LoVo (cell line): ENCODE measurements at regions not wholly inside any gene's neighbourhood (a gene's known extent, or its start where the extent isn't known, plus 50 kb on each side); places are given as distances from the start of the nearest gene placed in this dataset.

ENCODE experiments used
- DNase-seq: peaks from one replicate; pipeline ENCODE4 v3.0.0-alpha.2; 2016; ENCODE audit warnings: low spot score

DNA sequence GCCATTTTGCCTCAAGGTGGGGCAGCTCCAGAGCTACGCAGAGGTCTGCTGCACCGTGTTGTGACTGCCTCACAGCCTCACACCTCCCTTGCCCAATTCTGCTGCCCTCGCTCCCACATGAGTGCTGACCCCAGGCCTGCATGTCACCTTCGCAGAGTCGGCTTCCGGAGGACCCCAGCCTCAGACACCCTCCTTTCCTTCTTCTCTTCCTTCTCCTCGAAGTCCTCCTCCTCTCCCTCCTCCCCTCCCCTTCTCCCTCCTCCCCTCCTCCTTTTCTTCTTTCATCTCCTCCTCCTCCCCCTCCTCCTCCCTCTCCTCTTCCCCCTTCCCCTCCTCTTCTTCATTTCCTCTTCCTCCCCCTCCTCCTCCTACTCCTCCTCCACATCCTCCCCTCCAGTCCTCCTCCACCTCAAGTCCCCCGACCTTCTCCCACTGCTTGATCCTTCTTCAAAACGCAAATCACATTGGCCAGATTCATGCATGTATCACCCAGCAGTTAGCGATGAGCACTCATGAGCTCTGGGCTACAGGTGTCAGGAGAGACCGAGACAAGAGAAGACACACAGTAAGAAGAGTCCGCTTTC, 243.8 kb downstream of the RBFOX3 start:
- no peak for DNase-seq

DNA sequence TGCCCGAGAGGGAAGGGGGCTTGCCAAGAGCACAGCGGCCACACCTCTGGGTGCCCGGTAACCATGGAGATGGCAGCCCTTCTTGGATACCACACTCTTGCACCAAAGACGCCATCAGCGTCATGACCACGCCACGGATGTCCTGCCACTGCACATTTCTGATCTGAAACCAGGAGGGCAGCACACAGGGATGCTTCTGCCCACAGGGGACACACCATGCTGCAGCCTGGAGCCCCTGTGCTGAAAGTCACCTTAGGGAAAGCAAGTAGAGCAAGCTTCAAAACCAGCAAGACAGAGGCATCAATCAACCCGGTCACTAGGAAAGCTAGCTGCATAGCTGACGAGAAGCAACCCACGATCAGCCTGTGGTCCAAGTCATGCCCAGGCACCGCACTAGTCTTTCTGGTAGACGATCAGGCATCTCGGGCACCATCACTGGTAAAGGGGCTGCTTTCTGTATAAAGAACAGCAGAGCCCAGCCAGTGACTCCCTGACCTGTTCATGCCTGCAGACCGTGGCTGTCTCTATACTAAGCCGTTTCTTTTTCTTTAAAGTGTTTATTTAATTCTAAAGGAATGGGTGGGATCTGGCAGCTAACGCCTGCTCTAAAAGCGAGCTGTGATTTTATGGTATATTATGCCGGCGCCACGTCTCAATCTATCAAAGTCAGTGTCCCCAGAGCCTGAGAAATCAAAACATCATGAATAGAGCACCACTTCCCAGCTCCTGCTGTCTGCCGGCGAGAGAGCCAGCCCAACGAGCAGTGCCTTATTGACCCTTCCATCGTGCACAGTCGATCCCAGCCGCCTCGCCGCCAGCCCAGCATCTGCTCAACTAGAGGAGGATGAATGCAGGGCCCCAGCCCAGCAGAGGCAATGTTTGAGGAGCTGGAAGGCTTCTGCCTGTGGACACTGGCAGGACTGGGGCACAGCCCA, 244.7 kb downstream of the RBFOX3 start:
- DNase-seq: no peak

DNA sequence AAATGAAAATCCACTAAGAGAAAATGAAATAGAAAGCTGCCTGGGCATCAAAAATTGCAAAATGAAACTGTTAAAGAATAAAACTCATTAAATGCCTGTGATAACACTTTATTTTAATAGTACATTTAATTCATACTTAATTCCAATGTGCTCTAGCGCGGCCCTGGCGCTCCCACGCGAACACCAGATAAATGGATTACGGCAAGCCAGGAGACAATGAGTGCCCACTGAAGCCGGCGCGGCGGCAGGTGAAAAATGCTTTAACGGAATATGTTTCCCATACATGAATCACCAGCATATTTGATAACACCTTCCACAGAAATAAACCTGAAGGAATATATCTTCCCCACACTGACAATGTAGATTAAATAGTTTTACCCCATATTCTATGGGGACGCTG, 245.5 kb downstream of the RBFOX3 start:
- no peak for DNase-seq

DNA sequence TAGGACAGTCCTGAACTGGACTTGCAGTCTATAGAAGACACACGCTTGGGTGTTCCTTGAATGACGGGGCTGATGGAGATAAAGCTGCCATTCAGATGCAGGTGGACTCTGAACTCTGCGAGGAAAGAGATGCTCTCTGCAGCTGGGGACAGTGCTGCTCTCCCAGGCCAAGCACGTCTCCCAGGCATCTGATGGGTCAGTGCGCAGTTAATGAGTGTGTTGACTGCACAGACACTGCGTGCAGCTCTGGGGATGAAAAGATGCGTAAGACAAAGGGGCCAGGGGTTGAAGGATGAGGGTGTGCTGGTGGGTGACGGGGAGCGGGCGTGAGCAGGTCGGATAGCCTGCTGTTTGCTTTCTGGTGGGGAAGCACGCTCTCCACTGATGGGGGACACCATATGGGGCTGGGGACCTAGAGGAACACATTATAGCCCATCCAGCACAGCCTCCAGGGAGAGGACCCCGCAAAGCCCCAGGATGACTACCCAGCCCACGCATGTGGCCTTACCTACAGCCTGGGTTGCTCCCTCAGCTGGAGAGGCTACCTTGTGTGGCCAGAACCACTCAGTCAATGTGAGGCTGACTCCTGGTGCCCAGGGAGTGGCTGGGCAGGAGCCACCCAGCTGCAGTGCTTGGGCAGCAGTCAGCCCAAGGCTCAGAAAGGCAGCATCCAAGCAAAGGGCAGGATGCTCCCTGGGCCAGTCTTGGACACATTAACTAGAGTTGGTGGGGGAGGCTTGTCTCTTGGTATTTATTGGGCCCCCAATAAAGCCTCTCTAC, 246.3 kb downstream of the RBFOX3 start:
- DNase-seq: no peak

DNA sequence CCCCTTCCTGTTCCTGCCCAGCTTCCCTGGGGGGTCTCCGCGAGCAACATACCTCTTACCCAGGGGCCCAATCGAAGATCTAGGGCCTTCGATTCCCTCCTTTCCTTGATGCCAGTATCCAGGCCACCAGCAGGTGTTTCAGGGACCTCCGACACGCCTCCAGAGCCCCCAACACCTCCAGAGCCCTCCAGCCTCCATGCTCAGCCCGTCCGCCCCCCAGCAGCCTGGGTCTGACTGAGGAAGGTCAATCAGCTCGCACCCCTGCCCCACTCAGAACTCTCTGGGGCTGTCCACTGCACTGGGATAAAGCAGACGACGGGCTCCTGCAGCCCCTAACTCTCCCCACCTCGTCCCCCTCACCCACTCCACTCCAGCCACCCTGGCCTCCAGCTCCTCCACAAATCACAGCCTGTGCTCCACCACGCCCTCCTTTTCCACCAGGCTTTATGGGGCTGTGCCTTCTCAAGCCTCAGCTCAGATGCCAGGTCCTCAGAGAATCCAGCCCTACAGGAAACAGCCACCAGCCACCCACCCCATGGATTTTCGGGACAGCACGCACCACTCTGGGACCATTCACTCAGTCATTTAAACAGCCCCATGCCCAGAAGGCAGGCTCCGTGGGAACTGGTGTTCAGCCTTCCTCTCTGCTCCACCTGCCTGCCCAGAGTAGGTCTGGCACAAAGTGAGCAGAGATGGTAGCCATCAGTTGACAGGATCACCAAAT, 247.1 kb downstream of the RBFOX3 start:
- DNase-seq: no peak

DNA sequence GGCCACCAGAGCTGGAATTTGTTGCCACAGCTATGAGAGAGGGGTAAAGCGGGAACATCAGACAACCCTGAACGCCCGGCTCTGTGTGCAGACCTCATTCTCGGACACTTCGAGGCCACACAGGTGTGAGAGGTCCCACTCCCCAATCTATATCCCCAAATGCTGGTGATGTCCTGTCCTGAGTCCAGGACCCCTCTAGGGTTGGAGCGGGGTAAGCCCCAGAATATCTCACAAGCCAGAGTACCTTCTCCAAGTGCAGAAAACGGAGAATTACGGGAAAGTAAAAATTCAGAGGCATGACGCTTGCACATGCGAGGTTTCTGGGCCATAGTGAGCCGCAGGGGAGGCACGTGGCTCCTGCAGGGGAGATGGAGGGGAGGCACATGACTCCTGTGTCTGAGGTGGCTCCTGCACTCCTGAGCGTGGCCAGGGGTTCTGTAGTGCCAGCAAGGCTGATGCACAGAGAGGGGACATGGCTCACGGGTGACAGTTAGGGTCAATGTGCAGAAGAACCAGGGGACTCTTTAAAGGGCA, 248.0 kb downstream of the RBFOX3 start:
- no peak for DNase-seq

DNA sequence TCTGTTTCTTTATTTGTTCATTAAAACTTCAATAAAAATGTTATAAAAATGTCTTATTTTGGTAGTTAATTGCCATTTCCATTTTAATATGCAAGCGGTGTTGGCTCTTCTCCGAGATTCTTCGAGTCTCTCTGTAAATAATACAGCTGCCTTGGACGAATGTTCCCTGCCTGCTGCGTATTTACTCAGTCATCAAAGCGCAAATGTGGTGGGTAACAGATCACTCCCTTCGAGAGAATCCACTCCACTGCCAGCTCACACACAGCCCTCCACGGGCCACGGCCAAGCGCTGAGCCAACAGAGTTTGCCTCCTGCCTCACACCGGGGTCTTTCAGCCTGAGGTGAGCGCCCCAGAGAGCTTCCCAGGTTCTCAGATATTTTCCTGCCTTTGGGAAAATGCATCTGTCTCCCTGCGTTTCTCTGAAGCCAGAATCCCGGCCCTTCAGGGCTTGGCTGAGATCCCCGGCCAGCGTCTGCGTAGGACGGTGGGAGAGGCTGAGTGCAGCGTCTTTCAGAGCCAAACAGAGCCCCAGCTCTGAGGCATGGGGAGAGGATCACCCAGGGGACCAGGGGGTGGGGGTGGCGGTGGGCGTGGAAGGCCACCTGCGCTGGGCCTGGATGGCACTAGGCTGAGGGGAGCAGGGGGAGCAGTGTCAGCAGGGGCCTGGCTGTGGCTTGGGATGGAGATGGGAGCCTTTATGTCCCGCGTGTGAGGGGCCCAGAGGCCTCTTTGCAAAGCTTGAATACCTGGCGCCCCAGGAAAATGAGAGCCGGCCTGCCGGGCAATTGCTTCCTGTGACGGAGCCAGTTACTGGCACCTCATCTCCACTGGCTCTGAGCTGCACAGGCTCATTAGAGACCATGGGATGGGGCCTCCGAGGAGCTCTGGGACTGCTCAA, 248.7 kb downstream of the RBFOX3 start:
- DNase-seq: no peak

DNA sequence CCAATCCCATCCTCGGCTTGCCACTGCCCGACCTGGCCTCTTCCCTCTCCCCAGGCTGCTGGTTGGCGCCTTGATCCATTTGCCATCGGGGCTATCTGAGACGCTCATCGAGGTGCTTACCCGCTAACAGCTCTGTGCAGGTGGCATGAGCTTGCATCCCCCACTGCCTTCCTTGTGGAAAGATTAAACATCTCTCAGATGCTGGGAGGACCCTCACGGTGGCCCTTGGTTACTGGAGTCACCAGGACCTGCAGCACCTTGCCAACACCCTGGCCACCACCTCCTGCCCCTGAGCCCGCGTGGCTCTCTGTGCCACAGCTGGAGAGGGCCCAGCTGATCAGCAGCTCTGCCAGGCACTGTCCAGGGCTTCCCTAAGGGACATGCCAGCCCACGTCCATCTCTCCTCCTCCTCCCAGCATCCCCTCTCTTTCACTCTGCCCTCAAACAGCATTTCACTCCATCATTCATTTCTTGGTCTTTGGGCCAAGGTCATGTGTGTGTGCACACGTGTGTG, 249.6 kb downstream of the RBFOX3 start:
- no peak for DNase-seq

DNA sequence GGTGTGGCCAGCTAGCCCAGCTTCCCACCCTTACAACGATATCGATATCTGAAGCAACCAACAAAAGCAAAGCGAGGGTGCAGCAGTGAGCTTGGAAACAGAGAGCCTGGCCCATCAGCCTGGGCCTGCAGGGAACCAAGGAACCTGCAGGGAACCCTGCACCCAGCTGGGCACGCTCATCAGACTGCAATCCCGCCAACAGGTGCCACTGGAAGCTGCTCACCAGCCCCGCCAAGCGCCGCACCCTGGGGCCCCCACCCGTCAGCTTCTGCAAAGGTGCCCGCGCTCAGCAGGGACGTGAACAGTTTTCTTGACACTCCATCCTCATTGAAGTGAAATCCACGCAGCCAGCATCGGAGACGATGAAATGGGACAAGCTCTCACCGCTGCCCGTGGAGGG, 250.7 kb downstream of the RBFOX3 start:
- DNase-seq: no peak

DNA sequence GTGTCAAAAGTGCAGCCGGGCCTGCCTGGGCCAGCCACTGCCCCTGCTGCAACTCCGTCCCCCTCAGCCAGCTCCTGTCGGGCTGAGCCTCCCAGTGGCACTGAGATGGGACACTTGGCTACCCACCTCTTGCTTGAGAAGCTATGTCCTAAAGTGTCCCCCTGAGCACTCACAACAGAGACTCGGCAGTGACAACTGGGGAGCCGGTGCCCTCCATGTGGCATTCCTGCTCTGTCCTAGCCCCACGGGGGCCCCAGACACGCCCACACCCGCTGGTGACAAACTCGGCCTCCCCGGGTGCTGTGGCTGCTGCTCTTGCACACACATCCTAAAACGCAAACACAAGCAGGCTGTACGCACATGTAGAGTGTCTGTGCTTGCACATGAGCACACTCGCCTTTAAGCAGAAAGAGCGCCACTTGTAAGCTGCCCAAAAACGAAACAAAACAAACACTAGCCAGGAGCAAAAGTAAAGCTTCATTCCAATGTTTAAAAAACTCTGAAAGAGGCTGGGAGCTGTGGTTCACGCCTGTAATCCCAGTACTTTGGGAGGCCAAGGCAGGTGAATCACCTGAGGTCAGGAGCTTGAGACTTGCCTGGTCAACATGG, 253.9 kb downstream of the RBFOX3 start:
- no peak for DNase-seq

DNA sequence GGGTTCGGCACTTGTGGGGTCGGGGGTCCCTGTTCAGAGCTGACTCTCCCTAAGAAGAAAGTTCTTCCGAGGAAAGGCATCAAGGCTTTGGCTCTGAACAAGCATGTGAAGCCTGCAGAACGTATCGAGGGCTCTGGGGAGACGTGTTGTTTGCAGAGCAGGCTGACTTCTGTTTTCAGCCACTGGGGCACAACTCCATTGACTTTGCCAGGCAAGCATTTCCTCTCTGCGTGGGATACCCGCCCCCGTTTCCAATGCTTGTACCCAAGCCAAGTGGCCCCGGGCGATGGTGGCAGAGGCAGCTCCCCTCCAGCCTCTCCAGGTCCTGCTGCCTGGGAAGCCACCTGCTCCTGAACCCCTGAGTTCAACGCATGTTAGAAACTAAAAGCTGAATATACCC, 255.7 kb downstream of the RBFOX3 start:
- no peak for DNase-seq

DNA sequence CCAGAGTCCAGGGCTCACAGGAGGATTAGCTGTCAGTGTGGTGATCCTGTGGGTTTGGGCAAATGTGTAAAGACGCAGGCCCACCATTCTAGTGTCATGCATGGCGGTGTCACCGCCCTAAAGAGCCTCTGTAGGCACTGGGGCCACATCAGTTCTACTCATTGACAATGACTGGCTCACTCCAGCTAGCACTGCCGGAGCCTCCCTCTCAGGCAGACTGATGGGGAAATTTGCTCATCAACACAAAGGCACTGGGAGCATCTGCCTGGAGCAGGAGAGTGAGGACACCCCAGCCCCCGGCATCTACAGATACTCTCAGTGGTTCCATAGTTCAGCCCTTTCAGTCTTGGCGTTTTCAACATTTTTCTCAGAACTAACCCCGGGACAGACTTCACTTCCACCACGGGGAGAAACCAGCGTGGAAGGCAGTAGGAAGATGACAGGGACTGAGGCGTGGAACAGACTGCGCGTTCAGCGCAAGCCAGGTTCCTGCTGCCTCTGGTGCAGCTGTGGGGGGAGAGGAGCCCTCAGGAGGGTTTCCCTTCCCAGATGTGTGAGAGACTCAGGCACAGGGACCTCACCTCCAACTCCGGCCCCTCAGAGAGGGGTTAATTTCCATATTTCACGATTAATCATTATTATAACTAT, 256.6 kb downstream of the RBFOX3 start:
- no peak for DNase-seq

DNA sequence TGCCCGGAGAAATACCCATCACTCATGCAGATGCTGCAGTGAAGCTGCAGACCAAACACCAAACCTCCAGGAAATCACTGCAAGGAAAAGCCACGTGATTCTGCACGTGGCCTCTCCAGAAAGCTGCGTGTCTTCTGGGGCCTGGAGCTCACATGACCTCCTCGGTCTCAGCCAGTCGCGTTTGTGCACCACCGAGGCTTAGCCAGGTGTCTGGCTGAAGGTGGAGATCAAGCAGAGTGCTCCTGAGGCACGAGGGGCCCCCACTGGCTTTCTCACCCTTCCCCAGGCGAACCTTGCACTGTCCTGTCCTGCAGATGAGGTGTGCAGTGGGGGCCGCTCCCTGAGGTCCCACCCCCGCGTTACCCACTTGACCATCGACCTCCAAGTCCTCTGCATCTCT, 257.3 kb downstream of the RBFOX3 start:
- no peak for DNase-seq

DNA sequence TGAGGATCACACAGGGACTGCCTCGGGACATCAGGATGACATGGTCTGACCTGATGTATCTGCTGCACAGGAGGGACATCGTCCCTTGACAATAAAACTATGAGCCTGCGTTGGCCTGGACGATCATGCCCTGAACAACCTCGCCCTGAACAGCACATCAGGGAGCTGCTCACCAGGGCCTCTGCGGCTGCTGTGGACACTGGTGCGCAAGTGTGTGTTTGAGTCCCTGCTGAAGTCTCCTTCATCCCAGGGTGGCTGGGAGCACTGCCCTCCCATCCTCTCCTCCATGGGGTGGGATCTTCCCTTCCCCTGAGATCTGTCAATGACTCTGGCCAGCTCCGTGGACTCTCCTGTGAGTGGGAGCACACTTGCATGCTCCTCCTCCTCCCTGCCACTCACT, 257.8 kb downstream of the RBFOX3 start:
- no peak for DNase-seq

DNA sequence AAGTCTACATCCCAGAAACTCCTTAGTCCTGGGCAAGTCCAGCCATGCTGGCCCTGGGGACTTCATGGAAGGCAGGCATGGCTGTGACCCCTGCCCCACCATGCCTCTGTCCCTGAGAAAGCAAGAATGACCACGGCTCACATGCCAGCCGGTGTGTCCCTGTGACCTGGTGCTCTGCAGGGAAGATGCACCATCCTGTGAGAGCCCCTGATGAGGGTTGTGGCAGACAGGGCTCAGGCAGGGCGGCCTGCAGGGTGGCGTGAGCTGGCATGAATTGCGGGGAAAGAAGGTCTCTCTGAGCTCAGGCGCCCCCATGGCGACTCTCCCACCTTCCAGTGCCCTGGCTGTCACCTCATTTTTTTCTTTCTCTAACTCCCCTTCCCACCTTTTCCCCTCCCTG, 260.3 kb downstream of the RBFOX3 start:
- DNase-seq: no peak

DNA sequence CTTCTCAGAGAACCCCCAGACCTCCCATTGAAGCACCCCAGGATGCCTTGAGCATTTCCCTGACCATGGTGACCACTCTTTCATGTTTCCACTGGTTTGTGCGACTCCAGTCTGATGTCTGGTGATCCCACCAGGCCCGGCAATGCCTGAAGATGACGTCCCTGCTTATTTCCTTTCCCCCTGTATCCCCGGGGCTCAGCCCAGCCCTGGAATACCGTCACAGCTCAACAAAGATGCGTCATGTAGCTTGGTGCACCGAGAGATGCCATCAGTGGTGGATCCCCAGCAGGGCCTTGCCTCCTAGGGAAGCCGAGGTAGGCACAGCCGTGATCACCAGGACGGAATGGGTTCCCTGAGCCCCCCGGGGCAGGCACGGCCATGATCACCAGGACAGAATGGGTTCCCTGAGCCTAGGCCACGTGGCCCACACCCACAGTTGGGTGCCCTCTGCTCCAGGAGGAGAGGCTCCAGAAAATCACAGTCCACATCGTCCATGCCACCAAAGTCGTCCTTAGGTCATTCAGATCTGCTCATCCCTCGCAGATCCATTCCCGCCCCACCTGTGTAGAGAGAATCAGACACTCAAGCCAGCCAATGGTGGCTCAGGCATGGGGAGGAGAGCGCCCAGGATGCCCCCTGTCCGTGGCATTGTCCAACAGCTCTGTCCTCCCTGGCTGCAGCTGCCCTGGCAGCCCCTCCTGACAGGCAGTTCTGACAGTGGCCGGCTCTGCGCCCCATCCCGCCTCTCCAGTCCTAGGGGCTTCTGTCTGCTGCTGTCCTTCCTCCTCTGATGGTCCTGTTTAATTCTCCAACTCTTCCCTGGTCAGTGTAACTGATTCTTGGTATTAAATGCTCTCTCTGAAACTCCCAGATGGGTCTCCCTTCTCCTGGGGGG, 261.1 kb downstream of the RBFOX3 start:
- no peak for DNase-seq

DNA sequence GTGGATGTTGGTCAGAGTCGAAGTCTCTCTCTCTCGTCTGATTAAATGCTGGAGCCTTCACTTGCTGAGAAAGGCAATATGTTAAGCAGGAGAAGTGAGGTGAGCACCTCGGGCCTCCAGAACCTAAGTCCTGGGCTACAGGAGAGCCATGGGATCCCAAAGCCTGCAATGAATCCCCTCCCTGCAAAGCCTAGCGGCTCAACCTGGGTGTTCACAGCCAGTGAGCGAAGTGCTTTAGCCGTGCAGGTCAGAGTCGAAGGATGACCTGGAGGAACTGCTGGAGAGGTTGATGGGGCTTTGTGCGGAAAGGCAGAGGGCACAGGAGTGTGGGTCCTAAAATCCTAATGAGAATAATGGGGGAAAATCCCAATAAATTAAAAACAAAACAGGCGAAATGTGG, 267.8 kb downstream of the ENGASE start:
- no peak for DNase-seq

DNA sequence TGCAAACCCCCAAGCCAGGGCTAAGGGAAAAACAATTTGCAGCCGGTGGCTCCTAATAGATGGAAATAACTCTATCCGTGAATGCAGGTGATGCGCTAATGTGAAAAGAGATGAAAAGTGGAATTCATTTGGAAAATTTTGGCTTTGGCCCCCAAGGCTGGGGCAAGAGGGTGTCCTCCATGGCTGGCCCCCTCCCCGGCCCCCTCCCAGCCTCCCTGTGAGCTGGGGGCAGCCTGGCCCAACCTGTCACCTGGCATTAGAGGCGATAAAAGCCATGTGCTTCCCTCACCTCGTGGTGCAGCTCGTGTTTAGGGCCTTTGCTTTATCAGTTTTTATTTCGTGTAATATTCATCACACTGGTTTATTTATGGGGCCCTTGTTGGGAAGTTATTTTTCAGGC, 267.2 kb downstream of the ENGASE start:
- no peak for DNase-seq
